Liver (tissue), 3 donors: ENCODE measurements at regions not wholly inside any gene's neighbourhood (a gene's known extent, or its start where the extent isn't known, plus 50 kb on each side); places are given as distances from the start of the nearest gene placed in this dataset.

Experiments
- FOXA2 ChIP-seq: IDR thresholded peaks from 2 replicates; pipeline ENCODE4 v1.6.1; 2016; ENCODE audit warnings: antibody characterized with exemption
- JUND ChIP-seq, 2 donors: IDR thresholded peaks; 2 replicates each; pipeline ENCODE4 v1.6.1; 2016; ENCODE audit warnings: antibody characterized with exemption in 2 of 2
- TF ChIP-seq, protein P1 (sequence below): fragments of 150-350 bp; IDR thresholded peaks from 2 replicates; pipeline ENCODE4 v1.5.1; 2017; ENCODE audit warnings: improper control_type of control experiment, low read depth, low read length; ENCODE audit not compliant: missing input control
- TF ChIP-seq, protein P2 (sequence below): IDR thresholded peaks from 2 replicates; pipeline ENCODE4 v1.6.1; 2016; ENCODE audit warnings: antibody characterized with exemption
- TF ChIP-seq, protein P3 (sequence below): IDR thresholded peaks from 2 replicates; pipeline ENCODE4 v1.6.1; 2016; ENCODE audit warnings: antibody characterized with exemption, mild to moderate bottlenecking
- donor health status: healthy.
- donor health status: healthy.

DNA sequence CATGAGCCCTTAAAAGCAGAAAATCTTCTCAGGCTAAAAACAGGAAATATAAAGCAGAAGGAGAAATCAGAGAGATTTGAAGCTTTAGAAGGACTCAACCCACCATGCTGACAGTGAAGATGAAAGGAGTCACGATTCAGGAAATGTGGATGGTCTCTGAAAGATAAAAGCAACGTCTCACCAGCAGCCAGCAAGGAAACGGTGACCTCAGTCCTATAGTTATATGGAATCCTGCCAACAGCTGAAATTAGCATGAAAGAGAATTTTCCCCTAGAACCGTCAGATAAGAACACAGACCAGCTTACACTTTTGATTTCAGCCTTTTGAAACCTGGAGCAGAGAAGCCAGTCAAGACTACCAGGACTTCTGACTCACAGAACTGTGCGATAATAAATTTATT, 715.7 kb upstream of the HTR2C start:
- TF ChIP-seq, protein P1, sequence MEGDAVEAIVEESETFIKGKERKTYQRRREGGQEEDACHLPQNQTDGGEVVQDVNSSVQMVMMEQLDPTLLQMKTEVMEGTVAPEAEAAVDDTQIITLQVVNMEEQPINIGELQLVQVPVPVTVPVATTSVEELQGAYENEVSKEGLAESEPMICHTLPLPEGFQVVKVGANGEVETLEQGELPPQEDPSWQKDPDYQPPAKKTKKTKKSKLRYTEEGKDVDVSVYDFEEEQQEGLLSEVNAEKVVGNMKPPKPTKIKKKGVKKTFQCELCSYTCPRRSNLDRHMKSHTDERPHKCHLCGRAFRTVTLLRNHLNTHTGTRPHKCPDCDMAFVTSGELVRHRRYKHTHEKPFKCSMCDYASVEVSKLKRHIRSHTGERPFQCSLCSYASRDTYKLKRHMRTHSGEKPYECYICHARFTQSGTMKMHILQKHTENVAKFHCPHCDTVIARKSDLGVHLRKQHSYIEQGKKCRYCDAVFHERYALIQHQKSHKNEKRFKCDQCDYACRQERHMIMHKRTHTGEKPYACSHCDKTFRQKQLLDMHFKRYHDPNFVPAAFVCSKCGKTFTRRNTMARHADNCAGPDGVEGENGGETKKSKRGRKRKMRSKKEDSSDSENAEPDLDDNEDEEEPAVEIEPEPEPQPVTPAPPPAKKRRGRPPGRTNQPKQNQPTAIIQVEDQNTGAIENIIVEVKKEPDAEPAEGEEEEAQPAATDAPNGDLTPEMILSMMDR, result no peak
- TF ChIP-seq FOXA2 (no peak), JUND (IDR thresholded peaks at IDR 0.05) (no peak)
- TF ChIP-seq, protein P2, sequence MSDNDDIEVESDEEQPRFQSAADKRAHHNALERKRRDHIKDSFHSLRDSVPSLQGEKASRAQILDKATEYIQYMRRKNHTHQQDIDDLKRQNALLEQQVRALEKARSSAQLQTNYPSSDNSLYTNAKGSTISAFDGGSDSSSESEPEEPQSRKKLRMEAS, result no peak
- TF ChIP-seq, protein P3, sequence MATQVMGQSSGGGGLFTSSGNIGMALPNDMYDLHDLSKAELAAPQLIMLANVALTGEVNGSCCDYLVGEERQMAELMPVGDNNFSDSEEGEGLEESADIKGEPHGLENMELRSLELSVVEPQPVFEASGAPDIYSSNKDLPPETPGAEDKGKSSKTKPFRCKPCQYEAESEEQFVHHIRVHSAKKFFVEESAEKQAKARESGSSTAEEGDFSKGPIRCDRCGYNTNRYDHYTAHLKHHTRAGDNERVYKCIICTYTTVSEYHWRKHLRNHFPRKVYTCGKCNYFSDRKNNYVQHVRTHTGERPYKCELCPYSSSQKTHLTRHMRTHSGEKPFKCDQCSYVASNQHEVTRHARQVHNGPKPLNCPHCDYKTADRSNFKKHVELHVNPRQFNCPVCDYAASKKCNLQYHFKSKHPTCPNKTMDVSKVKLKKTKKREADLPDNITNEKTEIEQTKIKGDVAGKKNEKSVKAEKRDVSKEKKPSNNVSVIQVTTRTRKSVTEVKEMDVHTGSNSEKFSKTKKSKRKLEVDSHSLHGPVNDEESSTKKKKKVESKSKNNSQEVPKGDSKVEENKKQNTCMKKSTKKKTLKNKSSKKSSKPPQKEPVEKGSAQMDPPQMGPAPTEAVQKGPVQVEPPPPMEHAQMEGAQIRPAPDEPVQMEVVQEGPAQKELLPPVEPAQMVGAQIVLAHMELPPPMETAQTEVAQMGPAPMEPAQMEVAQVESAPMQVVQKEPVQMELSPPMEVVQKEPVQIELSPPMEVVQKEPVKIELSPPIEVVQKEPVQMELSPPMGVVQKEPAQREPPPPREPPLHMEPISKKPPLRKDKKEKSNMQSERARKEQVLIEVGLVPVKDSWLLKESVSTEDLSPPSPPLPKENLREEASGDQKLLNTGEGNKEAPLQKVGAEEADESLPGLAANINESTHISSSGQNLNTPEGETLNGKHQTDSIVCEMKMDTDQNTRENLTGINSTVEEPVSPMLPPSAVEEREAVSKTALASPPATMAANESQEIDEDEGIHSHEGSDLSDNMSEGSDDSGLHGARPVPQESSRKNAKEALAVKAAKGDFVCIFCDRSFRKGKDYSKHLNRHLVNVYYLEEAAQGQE, result no peak
